GM12878 (cell line): ENCODE measurements at regions not wholly inside any gene's neighbourhood (a gene's known extent, or its start where the extent isn't known, plus 50 kb on each side); places are given as distances from the start of the nearest gene placed in this dataset.

ENCODE experiments used
- ATAC-seq: fragments of 200-7000 bp; cut with Tn5 transposase; 3 replicates; pipeline ENCODE4 v1.9.1; 2020; ENCODE audit warnings: mild to moderate bottlenecking, moderate library complexity
- BruUV-seq: library from RNA; stranded (reverse); fragments of 400-500 nt; replicated peaks from 2 replicates; lab custom pipeline; 2021; lab: Mats Ljungman, UMichigan
- CTCF ChIA-PET: fragments of 300-600 bp; sonication (Branson Sonifier 250); formaldehyde crosslinking; extraction: SDS; loops from one replicate; lab custom pipeline; 2021; ENCODE audit warnings: inconsistent platforms; lab: Yijun Ruan, JAX
- POLR2A ChIA-PET: fragments of 350-600 bp; formaldehyde crosslinking; extraction: SDS; loops from one replicate; lab custom pipeline; 2021; ENCODE audit warnings: inconsistent platforms; lab: Charles Lee
- RAD21 ChIA-PET: fragments of 300-600 bp; sonication (Branson Sonifier 250); formaldehyde crosslinking; loops from one replicate; lab custom pipeline; 2023; ENCODE audit warnings: antibody characterized with exemption; ENCODE audit not compliant: unreplicated experiment; lab: Charles Lee
- SMC1A ChIA-PET: fragments of 300-600 bp; sonication (Branson Sonifier 250); formaldehyde crosslinking; loops from one replicate; lab custom pipeline; 2023; ENCODE audit not compliant: unreplicated experiment, uncharacterized antibody; lab: Charles Lee
- DNase-seq: peaks from one replicate; pipeline ENCODE4 v3.0.0-alpha.2; 2011; ENCODE audit warnings: low read depth, low spot score
- FAIRE-seq: peaks from 3 replicates; lab custom pipeline; 2011; peaks lifted over from hg19 to GRCh38; lab: Jason Lieb, UNC
- H2AFZ ChIP-seq: 2 replicates; pipeline ENCODE4 v1.6.0; 2011; ENCODE audit warnings: low read depth, low read length, control low read depth; ENCODE audit not compliant: control insufficient read depth
- H3K27ac ChIP-seq: 2 replicates; pipeline ENCODE4 v1.5.1; 2011; ENCODE audit warnings: control low read depth; ENCODE audit not compliant: control insufficient read depth, insufficient read depth
- H3K27me3 ChIP-seq, 2 experiments: replicated peaks in 1 of 2; 2 replicates each; pipeline versions ENCODE4 v1.6.0 to v1.6.1; 2011; ENCODE audit warnings: low read length in 1 of 2; ENCODE audit not compliant: control insufficient read depth in 2 of 2, insufficient read depth in 2 of 2
- H3K36me3 ChIP-seq, 2 experiments: 2 replicates each; pipeline ENCODE4 v1.5.1; 2011; ENCODE audit warnings: low read length in 1 of 2; ENCODE audit not compliant: control insufficient read depth in 2 of 2, insufficient read depth in 2 of 2
- H3K4me1 ChIP-seq: 2 replicates; pipeline ENCODE4 v1.6.1; 2011; ENCODE audit warnings: mild to moderate bottlenecking, low read length, moderate library complexity, mixed read lengths; ENCODE audit not compliant: control insufficient read depth, insufficient read depth
- H3K4me2 ChIP-seq: 2 replicates; pipeline ENCODE4 v1.6.0; 2011; ENCODE audit warnings: control low read depth; ENCODE audit not compliant: control insufficient read depth, insufficient read depth
- H3K4me3 ChIP-seq: fragments of 200-600 bp; sonication (generic); 2 replicates; pipeline ENCODE4 v1.5.1; 2016
- H3K79me2 ChIP-seq: 2 replicates; pipeline ENCODE4 v1.6.0; 2011; ENCODE audit warnings: low read length; ENCODE audit not compliant: control insufficient read depth, insufficient read depth
- H3K9ac ChIP-seq: 2 replicates; pipeline ENCODE4 v1.8.0; 2011; ENCODE audit warnings: low read length, control low read depth, mixed read lengths; ENCODE audit not compliant: control insufficient read depth, insufficient read depth
- H3K9me3 ChIP-seq: replicated peaks from 3 replicates; pipeline ENCODE4 v1.5.1; 2011; ENCODE audit warnings: mild to moderate bottlenecking, low read length; ENCODE audit not compliant: control insufficient read depth, insufficient read depth
- H4K20me1 ChIP-seq: 2 replicates; pipeline ENCODE4 v1.6.0; 2011; ENCODE audit not compliant: control insufficient read depth, insufficient read depth
- ATF7 ChIP-seq: fragments of 450-650 bp; IDR thresholded peaks from 2 replicates; pipeline ENCODE4 v1.6.1; 2016; ENCODE audit warnings: low read depth, mild to moderate bottlenecking
- CHD4 ChIP-seq: fragments of 200-600 bp; sonication (generic); IDR thresholded peaks from 2 replicates; pipeline ENCODE4 v1.6.1; 2016; ENCODE audit warnings: mild to moderate bottlenecking
- ESRRA ChIP-seq: IDR thresholded peaks from 2 replicates; pipeline ENCODE4 v1.6.1; 2012; ENCODE audit warnings: mild to moderate bottlenecking, low read length, improper control_type of control experiment
- EZH2 ChIP-seq: IDR thresholded peaks from 2 replicates; pipeline ENCODE4 v1.6.1; 2012; ENCODE audit warnings: low read depth, mild to moderate bottlenecking, control low read depth, inconsistent platforms, low read length, borderline replicate concordance; ENCODE audit not compliant: control insufficient read depth
- GATAD2B ChIP-seq: fragments of 450-650 bp; conservative IDR thresholded peaks from 2 replicates; pipeline ENCODE4 v1.6.1; 2017; ENCODE audit warnings: low read depth, mild to moderate bottlenecking, moderate library complexity
- HDAC2 ChIP-seq: fragments of 200-600 bp; sonication (generic); IDR thresholded peaks from 2 replicates; pipeline ENCODE4 v1.6.1; 2017
- MEF2A ChIP-seq: IDR thresholded peaks from 2 replicates; pipeline ENCODE4 v1.6.1; 2011; ENCODE audit warnings: low read depth, mild to moderate bottlenecking, low read length, moderate library complexity; ENCODE audit not compliant: insufficient read depth
- MXI1 ChIP-seq: fragments of 150-350 bp; IDR thresholded peaks from 2 replicates; pipeline ENCODE4 v1.6.1; 2011; ENCODE audit warnings: low read depth, mild to moderate bottlenecking, inconsistent platforms, low read length, improper control_type of control experiment
- NR2C1 ChIP-seq: fragments of 450-650 bp; IDR thresholded peaks from 2 replicates; pipeline ENCODE4 v1.6.1; 2017; ENCODE audit warnings: antibody characterized with exemption, mild to moderate bottlenecking, moderate library complexity
- NRF1 ChIP-seq: conservative IDR thresholded peaks from 2 replicates; pipeline ENCODE4 v1.6.1; 2011; ENCODE audit warnings: mild to moderate bottlenecking, low read depth, low read length, improper control_type of control experiment
- POLR2A ChIP-seq: IDR thresholded peaks from 2 replicates; pipeline ENCODE4 v1.6.1; 2011; ENCODE audit warnings: low read depth, mild to moderate bottlenecking, low read length
- RELA ChIP-seq: fragments of 450-650 bp; IDR thresholded peaks from 2 replicates; pipeline ENCODE4 v1.8.0; 2014; ENCODE audit warnings: borderline replicate concordance; ENCODE audit not compliant: partially characterized antibody
- SREBF1 ChIP-seq: IDR thresholded peaks from 2 replicates; pipeline ENCODE4 v1.6.1; 2012; ENCODE audit warnings: mild to moderate bottlenecking, low read length
- YY1 ChIP-seq: IDR thresholded peaks from 2 replicates; pipeline ENCODE4 v1.6.1; 2011; ENCODE audit warnings: low read depth, mild to moderate bottlenecking, low read length
- WGBS: methylation state at CpG from one replicate; pipeline ENCODE4 v1.1.6; 2016; ENCODE audit warnings: low lambda C conversion rate; ENCODE audit not compliant: insufficient replicate concordance, insufficient coverage; ENCODE audit errors: missing lambda C conversion rate; 5-methylcytosine and 5-hydroxymethylcytosine counted together
- in situ Hi-C: fragments of 300-500 bp; cut with MboI; formaldehyde crosslinking; loops from 9 replicates; pipeline ENCODE4 v1.14.3; 2018; ENCODE audit warnings: mixed read lengths
- intact Hi-C: fragments of 100-400 bp; cut with micrococcal nuclease; formaldehyde crosslinking; loops from one replicate; pipeline ENCODE4 v1.14.2; 2022; ENCODE audit not compliant: unreplicated experiment
- TF ChIP-seq, protein P1 (sequence below): fragments of 450-650 bp; formaldehyde crosslinking; IDR thresholded peaks from 2 replicates; pipeline ENCODE4 v1.4.0; 2022; ENCODE audit warnings: mild to moderate bottlenecking, moderate library complexity
- TF ChIP-seq, protein P2 (sequence below): IDR thresholded peaks from 2 replicates; pipeline ENCODE4 v1.6.1; 2012; ENCODE audit warnings: low read length, inconsistent platforms
- TF ChIP-seq, protein P3 (sequence below): fragments of 450-650 bp; IDR thresholded peaks from 2 replicates; pipeline ENCODE4 v1.6.1; 2017; ENCODE audit warnings: mild to moderate bottlenecking, moderate library complexity

DNA sequence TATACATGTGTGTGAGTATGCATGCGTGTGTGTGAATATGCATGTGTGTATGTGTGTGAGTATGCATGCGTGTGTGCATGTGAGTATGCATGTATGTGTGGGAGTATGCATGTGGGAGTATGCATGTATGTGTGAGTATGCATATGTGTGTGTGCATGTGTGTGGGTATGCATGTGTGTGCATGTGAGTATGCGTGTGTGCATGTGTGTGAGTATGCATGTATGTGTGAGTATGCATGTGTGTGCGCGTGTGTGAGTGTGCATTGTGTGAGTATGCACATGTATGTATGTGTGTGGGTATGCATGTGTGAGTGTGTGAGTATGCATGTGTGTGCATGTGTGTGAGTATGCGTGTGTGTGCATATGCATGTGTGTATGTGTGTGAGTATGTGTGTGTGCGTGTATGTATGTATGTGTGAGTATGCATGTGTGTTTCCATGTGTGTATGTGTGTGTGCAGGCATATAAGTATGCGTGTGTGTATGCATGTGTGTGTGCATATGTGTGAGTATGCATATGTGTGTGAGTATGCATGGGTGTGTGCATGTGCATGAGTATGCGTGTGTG lies 97.9 kb upstream of the MED13L start:
- POLR2A ChIA-PET, result no interaction called here
- no peak overlapping the region for H3K4me2 ChIP-seq
- no peak overlapping the region for H2AFZ ChIP-seq
- no peak overlapping the region for H3K4me3 ChIP-seq
- H4K20me1 ChIP-seq, result no peaks in the 10 kb centered on the region
- H3K9ac ChIP-seq, result no peak overlapping the region
- intact Hi-C loops (no loop called here), in situ Hi-C loops (no loop called here)
- ATAC-seq (no peak), FAIRE-seq (no peak), DNase-seq (no peak)
- H3K79me2 ChIP-seq, result no peaks in the 10 kb centered on the region
- no peaks in the 10 kb centered on the region for H3K36me3 ChIP-seq
- H3K27ac ChIP-seq, result no peak overlapping the region
- RAD21 ChIA-PET, result no interaction called here
- 87% methylated on average over 9 of the region's 9 CpGs for WGBS
- CTCF ChIA-PET, result interaction anchor here (0.7 kb wide), 1 partner anchor 27 kb away, joined by 3 read pairs; no protein-coding TSS in a partner anchor
- no peaks in the 10 kb centered on the region for H3K4me1 ChIP-seq
- no peaks in the 10 kb centered on the region; the same call in 2 of the 3 replicates for H3K9me3 ChIP-seq
- BruUV-seq, result no TSS peak
- SMC1A ChIA-PET, result no interaction called here
- peaks cover 0 to 5% of the 10 kb centered on the region in 2 experiments; a peak in 1 of 4 replicates for H3K27me3 ChIP-seq
- TF ChIP-seq NRF1 (no peak), RELA (no peak), POLR2A (no peak), ATF7 (no peak), HDAC2 (no peak), ESRRA (no peak), YY1 (no peak), GATAD2B (no peak), EZH2 (no peak), MEF2A (no peak), CHD4 (no peak), NR2C1 (no peak), SREBF1 (no peak), MXI1 (no peak)
- TF ChIP-seq, protein P1, sequence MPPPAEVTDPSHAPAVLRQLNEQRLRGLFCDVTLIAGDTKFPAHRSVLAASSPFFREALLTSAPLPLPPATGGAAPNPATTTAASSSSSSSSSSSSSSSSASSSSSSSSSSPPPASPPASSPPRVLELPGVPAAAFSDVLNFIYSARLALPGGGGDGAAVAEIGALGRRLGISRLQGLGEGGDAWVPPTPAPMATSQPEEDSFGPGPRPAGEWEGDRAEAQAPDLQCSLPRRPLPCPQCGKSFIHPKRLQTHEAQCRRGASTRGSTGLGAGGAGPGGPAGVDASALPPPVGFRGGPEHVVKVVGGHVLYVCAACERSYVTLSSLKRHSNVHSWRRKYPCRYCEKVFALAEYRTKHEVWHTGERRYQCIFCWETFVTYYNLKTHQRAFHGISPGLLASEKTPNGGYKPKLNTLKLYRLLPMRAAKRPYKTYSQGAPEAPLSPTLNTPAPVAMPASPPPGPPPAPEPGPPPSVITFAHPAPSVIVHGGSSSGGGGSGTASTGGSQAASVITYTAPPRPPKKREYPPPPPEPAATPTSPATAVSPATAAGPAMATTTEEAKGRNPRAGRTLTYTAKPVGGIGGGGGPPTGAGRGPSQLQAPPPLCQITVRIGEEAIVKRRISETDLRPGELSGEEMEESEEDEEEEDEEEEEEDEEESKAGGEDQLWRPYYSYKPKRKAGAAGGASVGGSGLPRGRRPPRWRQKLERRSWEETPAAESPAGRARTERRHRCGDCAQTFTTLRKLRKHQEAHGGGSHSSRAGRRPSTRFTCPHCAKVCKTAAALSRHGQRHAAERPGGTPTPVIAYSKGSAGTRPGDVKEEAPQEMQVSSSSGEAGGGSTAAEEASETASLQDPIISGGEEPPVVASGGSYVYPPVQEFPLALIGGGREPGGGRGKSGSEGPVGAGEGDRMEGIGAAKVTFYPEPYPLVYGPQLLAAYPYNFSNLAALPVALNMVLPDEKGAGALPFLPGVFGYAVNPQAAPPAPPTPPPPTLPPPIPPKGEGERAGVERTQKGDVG (CRISPR knock-in tag), result no peak
- TF ChIP-seq, protein P2, sequence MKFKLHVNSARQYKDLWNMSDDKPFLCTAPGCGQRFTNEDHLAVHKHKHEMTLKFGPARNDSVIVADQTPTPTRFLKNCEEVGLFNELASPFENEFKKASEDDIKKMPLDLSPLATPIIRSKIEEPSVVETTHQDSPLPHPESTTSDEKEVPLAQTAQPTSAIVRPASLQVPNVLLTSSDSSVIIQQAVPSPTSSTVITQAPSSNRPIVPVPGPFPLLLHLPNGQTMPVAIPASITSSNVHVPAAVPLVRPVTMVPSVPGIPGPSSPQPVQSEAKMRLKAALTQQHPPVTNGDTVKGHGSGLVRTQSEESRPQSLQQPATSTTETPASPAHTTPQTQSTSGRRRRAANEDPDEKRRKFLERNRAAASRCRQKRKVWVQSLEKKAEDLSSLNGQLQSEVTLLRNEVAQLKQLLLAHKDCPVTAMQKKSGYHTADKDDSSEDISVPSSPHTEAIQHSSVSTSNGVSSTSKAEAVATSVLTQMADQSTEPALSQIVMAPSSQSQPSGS, result no peak
- TF ChIP-seq, protein P3, sequence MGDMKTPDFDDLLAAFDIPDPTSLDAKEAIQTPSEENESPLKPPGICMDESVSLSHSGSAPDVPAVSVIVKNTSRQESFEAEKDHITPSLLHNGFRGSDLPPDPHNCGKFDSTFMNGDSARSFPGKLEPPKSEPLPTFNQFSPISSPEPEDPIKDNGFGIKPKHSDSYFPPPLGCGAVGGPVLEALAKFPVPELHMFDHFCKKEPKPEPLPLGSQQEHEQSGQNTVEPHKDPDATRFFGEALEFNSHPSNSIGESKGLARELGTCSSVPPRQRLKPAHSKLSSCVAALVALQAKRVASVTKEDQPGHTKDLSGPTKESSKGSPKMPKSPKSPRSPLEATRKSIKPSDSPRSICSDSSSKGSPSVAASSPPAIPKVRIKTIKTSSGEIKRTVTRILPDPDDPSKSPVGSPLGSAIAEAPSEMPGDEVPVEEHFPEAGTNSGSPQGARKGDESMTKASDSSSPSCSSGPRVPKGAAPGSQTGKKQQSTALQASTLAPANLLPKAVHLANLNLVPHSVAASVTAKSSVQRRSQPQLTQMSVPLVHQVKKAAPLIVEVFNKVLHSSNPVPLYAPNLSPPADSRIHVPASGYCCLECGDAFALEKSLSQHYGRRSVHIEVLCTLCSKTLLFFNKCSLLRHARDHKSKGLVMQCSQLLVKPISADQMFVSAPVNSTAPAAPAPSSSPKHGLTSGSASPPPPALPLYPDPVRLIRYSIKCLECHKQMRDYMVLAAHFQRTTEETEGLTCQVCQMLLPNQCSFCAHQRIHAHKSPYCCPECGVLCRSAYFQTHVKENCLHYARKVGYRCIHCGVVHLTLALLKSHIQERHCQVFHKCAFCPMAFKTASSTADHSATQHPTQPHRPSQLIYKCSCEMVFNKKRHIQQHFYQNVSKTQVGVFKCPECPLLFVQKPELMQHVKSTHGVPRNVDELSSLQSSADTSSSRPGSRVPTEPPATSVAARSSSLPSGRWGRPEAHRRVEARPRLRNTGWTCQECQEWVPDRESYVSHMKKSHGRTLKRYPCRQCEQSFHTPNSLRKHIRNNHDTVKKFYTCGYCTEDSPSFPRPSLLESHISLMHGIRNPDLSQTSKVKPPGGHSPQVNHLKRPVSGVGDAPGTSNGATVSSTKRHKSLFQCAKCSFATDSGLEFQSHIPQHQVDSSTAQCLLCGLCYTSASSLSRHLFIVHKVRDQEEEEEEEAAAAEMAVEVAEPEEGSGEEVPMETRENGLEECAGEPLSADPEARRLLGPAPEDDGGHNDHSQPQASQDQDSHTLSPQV, result no peak
